Right atrium auricular region (tissue), 2 donors: ENCODE measurements at regions not wholly inside any gene's neighbourhood (a gene's known extent, or its start where the extent isn't known, plus 50 kb on each side); places are given as distances from the start of the nearest gene placed in this dataset.

ENCODE experiments used
- DNase-seq: peaks from one replicate; pipeline ENCODE4 v3.0.0-alpha.2; 2019; ENCODE audit warnings: low spot score
- H3K27ac ChIP-seq, 2 donors: fragments of 200-600 bp; sonication (generic); 1 replicate in 1 of 2; 2 replicates in 1 of 2; pipeline ENCODE4 v1.5.1; 2016 to 2019
- H3K27me3 ChIP-seq, 2 donors: fragments of 200-600 bp; sonication (generic); one replicate each; pipeline versions ENCODE4 v1.5.1 to v1.6.0; 2017 to 2019
- H3K36me3 ChIP-seq: fragments of 200-600 bp; sonication (generic); one replicate; pipeline ENCODE4 v1.5.1; 2016
- H3K4me1 ChIP-seq, 2 donors: fragments of 200-600 bp; sonication (generic); one replicate each; pipeline versions ENCODE4 v1.5.1 to v1.6.0; 2017 to 2019
- H3K4me3 ChIP-seq, 2 donors: fragments of 200-600 bp; sonication (generic); 1 replicate in 1 of 2; 2 replicates in 1 of 2; pipeline ENCODE4 v1.5.1; 2017 to 2019; ENCODE audit warnings: mild to moderate bottlenecking in 1 of 2, moderate library complexity in 1 of 2
- H3K9me3 ChIP-seq, 2 donors: fragments of 200-600 bp; sonication (generic); one replicate each; pipeline ENCODE4 v1.5.1; 2019
- TF ChIP-seq, protein P1 (sequence below), 2 donors: fragments of 200-600 bp; sonication (generic); IDR thresholded peaks; one replicate each; pipeline ENCODE4 v1.5.1; 2019; ENCODE audit warnings: antibody characterized with exemption in 2 of 2

DNA sequence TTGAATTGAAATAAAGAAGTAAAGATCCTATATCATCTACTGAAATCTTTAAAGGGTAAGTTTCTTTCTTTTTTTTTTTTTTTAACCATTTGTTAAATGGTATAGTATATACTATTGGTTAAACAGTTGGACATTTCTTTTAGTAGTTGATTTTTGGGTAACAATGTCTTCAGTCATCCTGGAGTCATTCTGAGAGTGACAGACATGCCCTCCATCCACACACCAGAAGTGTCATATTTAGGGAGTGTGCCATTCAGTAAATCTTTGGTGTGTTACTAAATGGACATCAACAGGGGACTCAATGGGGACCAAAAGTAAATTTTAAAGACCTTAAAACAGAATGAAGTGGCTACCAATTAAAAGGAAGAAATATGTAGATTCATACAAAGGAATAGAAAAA lies 50.8 kb upstream of the SLC39A10 start:
- Histone ChIP-seq H3K4me1 (peaks cover 0 to 5% of the 10 kb centered on the region in 2 donors), H3K27ac (no peak overlapping the region), H3K9me3 (no peaks in the 10 kb centered on the region), H3K36me3 (no peaks in the 10 kb centered on the region), H3K27me3 (no peaks in the 10 kb centered on the region), H3K4me3 (no peak overlapping the region)
- TF ChIP-seq, protein P1, sequence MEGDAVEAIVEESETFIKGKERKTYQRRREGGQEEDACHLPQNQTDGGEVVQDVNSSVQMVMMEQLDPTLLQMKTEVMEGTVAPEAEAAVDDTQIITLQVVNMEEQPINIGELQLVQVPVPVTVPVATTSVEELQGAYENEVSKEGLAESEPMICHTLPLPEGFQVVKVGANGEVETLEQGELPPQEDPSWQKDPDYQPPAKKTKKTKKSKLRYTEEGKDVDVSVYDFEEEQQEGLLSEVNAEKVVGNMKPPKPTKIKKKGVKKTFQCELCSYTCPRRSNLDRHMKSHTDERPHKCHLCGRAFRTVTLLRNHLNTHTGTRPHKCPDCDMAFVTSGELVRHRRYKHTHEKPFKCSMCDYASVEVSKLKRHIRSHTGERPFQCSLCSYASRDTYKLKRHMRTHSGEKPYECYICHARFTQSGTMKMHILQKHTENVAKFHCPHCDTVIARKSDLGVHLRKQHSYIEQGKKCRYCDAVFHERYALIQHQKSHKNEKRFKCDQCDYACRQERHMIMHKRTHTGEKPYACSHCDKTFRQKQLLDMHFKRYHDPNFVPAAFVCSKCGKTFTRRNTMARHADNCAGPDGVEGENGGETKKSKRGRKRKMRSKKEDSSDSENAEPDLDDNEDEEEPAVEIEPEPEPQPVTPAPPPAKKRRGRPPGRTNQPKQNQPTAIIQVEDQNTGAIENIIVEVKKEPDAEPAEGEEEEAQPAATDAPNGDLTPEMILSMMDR (IDR thresholded peaks at IDR 0.05), result no peak
- DNase-seq, result no peak

DNA sequence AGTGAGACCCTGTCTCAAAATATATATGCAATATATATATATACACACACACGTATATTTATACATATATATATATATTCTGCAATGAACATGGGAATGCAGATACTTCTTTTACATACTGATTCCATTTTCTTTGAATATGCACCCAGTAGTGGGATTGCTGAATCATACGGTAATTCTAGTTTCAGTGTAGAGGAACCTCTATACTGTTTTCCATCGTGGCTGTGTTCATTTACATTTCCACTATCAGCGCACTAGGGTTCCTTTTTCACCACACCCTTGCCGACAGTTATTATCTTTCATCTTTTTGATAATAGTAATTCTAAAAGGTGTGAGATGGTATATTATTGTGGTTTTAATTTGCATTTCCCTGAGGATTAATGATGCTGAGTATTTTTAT lies 52.3 kb upstream of the SLC39A10 start:
- H3K4me1 ChIP-seq, result peaks cover 0 to 5% of the 10 kb centered on the region in 2 donors
- H3K27ac ChIP-seq, result no peak overlapping the region
- TF ChIP-seq, protein P1 (IDR thresholded peaks at IDR 0.05), result no peak

DNA sequence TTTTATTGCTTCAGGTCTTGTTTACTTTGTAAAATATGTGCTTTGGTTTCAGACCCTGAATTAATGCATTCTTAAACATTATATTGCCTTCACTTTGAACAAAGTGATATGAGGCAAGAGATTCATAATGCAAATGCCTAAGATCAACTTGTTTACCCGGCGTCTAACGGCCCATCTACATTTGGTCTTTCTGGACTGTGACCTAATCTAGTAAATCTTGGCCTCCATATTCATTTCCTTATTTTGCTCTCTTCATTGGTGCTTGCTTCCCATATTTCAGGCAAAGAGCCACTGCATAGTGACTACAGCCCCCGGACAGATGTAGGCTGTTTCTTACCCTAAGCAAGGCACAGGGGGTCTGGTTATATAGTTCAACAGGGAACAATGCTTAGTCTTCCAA lies 53.0 kb upstream of the SLC39A10 start:
- Histone ChIP-seq H3K27ac (peak overlapping the region; percentile 26 to 80), H3K27me3 (no peaks in the 10 kb centered on the region), H3K4me1 (peaks cover 0 to 5% of the 10 kb centered on the region in 2 donors), H3K4me3 (no peak overlapping the region), H3K36me3 (no peaks in the 10 kb centered on the region), H3K9me3 (no peaks in the 10 kb centered on the region)
- TF ChIP-seq, protein P1 (IDR thresholded peaks at IDR 0.05), result no peak
- DNase-seq, result no peak

More for the DNA sequence above, 52.3 kb upstream of the SLC39A10 start:
- no peaks in the 10 kb centered on the region for H3K9me3 ChIP-seq
- no peaks in the 10 kb centered on the region for H3K36me3 ChIP-seq
- no peak overlapping the region for H3K4me3 ChIP-seq
- no peak for DNase-seq
- H3K27me3 ChIP-seq, result no peaks in the 10 kb centered on the region

DNA sequence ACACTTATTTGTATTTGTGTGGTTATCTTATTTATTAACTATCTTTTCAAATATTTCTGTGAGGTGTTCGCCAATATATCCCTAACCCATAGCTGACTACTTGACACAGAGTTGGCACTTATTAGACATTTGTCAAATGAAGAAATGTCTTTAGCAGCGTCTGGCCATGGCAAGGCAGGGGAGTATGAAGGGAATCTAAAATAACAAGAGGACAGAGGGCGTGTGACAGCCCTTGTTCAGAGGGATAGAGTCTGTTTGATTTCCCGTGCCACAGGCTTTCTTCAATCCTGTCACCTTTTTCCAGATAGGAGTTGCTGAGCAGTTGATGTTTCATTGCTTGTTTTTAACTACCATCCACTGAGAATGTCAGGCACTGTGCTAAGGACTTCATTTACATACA lies 53.6 kb upstream of the SLC39A10 start:
- DNase-seq, result no peak
- H3K9me3 ChIP-seq, result no peaks in the 10 kb centered on the region
- peaks cover 0 to 5% of the 10 kb centered on the region in 2 donors for H3K4me1 ChIP-seq
- no peaks in the 10 kb centered on the region for H3K36me3 ChIP-seq
- peak overlapping the region; percentile 26 to 80 for H3K27ac ChIP-seq
- TF ChIP-seq, protein P1 (IDR thresholded peaks at IDR 0.05), result no peak
- no peaks in the 10 kb centered on the region for H3K27me3 ChIP-seq
- no peak overlapping the region for H3K4me3 ChIP-seq

DNA sequence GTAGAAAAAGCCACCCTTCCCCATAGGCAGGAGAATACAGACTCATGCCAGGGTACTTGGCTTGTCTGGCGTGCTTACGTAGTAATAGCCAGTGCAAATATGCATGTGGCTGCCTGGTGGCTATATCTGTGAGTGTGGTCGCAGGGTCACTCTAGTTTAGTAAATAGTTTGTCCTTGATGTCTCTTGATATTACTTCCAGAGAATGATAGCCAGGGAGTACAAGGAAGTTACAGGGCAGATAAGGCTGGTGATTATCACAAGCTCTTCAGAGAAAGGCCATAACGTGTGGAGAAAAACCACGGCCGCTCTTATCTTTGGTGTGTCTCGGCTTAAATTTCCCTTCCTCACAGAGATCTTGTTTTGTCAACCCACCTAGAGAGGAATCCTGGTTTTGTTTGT lies 54.3 kb upstream of the SLC39A10 start:
- H3K27ac ChIP-seq, result peak overlapping the region; percentile 20 to 80
- H3K27me3 ChIP-seq, result no peaks in the 10 kb centered on the region
- TF ChIP-seq, protein P1 (IDR thresholded peaks at IDR 0.05), result no peak
- H3K9me3 ChIP-seq, result no peaks in the 10 kb centered on the region
- H3K4me3 ChIP-seq, result no peak overlapping the region
- H3K36me3 ChIP-seq, result no peaks in the 10 kb centered on the region
- DNase-seq, result no peak
- H3K4me1 ChIP-seq, result peaks cover 0 to 5% of the 10 kb centered on the region in 2 donors

DNA sequence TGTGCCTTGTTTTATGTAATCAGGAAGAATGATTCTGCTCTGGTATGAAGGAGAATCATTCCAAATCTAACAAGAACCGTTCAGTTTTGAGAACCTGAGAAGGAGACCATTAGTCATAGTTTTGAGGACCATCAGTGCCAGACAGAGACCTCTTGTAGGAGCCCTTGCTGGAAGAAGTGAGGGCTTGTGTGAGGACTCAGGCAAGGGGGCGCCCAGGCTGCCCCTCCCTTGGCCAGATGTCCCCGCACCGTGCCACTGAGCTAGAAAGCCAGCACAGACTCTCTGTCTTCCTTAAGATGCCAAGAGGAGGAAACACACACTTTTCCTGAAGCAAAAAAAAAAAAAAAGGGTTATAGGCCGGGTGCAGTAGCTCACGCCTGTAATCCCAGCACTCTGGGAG lies 55.7 kb upstream of the SLC39A10 start:
- Histone ChIP-seq H3K27ac (peak overlapping the region in 1 of 2 donors; percentile 8), H3K9me3 (no peaks in the 10 kb centered on the region), H3K36me3 (no peaks in the 10 kb centered on the region), H3K4me1 (peaks cover 0 to 5% of the 10 kb centered on the region in 2 donors), H3K4me3 (no peak overlapping the region), H3K27me3 (no peaks in the 10 kb centered on the region)
- DNase-seq, result no peak
- TF ChIP-seq, protein P1 (IDR thresholded peaks at IDR 0.05), result no peak
